GOT3 (cell line): ENCODE measurements at regions not wholly inside any gene's neighbourhood (a gene's known extent, or its start where the extent isn't known, plus 50 kb on each side); places are given as distances from the start of the nearest gene placed in this dataset.
"Not testable (repeated sequence)": the region's sequence is repeated elsewhere in the genome, so short reads cannot be mapped to it uniquely, and the experiment has no call there.

Experiments used
- DNase-seq: peaks from one replicate; lab custom pipeline; 2025; ENCODE audit warnings: mixed read lengths; lab: John Stamatoyannopoulos, UW

DNA sequence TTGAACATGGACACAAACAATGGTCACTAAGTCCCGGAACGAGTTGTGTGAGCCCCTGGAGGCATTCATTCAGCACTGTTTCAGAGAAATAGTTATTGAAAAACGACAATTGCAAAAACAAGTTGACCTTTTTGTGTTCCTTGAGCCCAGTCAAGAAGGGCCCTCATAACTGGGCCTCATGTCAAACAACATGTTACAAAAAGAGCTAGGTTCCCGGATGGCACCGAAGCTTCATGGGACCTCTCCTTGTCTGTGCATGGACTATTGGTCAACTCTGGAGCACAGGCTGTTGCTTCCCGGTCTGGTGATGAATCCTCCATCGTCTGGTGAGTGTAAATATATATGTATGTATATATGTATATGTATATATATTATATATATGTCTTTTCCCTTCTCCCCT, 176.6 kb downstream of the ALG10 start:
- no peak for DNase-seq

DNA sequence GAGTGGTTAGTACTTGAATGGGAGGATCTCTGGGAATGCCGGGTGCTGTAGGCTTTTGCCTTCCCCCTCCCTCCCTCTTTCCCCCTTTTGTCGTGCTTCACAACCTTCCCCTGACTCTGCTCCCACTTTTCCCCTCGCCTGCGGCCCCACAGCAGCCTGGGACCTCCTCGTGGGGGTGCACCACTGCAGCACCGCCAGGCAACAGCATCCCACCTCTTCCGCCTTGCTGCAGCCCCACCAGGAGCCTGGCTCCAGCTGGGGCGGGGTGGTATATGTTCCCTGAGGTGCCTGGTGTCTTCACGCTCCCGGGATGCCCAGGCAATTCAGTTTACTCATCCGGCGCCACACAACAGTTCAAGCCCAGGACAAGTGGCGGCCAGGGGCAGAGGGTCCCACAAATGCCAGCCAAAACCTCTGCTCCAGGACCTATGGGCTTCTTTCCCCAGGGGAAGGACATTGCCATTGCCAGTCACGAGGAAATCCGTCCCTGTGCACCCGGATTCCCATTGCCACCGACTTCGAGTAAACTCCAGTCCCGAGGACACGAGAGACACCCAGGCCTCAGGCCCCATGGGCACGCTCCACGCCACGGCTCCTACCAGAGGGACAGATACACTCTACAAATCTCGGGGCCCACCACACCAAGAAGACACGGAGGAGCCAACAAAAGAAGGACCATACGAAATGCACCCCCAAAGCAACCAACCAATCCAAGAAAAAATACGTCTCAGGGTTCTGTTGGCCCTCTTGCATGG, 181.7 kb downstream of the ALG10 start:
- DNase-seq: no peak

DNA sequence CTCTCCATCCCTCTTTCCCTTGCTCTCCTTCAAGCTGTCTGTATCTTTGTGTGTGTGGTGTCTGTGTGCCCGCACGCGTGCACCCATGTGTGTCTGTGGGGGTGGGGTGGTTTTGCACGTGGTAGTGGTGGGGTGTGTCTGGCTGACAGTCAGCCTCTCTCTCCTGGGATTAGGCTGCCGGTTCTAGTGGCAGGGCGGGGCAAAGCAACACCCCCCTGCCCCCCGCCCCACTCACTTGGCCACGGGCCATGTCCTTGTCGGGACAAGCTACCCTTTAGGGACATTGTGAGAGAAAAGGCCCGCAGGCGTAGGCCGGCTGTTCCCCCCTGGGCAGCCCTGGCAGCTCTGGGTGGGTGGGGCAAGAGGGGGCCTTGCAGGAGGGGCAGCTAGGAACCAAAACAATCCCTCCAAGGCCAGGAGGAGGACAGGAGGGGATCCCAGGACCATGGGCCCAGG, 182.6 kb downstream of the ALG10 start:
- DNase-seq: no peak

DNA sequence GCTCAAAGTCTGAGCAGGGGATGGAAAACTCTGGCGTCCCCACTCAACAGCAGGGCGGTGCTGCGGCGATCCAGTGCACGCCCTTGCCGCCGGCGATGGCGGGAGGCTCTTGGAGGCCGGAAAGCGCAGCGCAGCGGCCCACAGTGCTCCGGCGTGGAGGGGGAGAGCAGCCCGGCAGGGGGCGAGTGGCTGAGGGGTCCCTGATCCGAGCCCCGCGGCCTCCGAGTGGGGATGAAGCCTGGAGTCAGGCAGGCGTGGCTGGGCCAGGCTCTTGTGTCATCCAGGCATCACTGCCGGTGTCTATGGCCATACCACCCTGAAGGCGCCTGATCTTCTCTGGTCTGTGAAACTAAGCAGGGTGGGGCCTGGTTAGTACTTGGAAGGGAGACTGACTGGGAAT, 183.1 kb downstream of the ALG10 start:
- no peak for DNase-seq

DNA sequence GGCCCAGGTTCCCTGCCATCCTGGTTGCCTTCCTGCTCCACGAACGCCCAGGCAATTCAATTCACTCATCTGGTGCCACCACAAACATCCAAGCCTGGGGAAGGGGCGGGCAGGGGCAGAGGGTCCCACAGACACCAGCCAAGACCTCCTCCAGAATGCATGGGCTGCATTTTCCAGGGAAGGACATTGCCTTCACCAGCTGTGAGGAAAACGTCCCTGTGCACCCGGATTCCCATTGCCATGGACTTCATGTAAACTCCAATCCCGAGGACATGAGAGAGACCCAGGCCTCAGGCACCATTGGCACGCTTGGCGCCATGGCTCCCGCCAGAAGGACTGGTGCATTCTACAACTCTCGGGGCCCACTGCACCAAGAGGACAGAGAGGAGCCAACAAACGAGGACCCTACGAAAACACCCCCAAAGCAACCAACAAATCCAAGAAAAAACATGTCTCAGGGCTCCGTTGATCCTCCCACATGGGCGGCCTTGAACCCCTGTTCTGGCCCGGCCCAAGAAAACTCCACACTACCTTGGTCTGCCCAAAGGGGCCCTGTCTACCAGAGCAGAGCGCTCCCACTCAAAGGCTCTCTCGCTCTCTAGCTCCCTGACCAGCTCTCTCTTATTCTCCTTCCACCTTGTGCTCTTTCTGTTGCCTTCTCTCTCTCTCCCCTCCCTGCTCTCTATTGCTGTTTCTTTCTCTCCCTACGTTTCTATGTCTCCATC, 183.9 kb downstream of the ALG10 start:
- no peak for DNase-seq

DNA sequence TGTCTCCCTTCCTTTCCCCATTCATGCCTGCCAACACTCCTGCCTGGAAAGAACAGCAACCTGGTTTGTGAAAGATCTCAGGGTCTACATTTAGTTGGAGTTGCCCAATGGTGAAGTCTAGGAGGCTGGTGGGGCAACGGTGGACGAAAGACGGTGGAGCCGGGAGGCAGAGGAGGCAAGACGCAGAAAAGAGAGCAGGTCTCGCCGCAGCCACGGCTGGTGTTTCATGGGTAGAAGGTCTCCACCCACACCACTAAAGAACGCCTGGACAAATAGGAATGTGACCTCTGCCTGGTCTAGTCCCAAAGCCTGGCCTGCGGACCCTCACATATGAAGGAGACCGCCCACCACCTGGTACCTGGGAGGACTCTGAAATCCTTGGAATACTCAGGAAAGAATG, 185.6 kb downstream of the ALG10 start:
- DNase-seq: no peak

DNA sequence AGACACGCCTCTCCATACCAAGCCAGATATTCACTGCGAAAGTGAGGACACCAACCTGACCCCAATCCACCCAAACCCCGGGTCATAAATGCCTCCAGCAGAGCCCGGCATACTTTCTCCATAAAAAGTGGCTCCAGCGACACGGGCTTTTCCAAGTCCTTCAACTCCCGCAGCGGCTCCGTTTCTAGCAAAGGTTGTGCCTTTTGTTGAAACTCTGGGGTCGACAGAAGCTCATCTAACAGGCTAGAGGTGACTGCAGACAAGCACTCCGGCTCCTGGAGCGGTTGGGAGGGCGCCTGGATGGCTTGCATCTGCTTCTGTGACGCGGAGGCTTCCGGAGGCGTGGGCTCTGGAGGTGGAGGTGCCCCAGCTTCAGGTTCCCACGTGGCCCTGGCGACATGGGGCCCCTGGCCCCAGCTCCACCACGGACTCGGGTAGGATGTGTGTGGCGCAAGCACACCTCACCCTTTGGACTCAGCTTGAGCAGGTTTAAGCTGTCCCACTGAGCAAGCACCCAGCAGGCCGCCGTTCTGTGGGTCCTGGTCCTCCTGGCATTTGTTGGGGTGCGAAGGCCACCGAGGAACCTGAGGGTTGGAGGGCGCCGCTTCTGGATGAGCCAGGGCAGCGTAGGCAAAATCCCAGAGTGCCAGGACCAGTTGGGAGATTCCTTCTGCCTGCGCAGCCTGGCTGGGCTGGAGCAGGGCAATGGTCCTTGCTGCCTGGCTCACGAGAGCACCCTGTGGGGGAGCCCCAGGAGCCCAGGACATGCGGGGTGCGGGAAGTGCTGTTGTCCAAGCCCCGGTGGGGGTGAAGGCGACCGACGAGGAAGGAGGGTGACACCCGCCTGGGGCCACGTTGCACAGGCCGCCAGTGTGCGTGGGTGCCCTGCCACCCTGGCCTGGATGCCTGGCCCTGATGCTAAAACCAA, 186.3 kb downstream of the ALG10 start:
- no peak for DNase-seq

DNA sequence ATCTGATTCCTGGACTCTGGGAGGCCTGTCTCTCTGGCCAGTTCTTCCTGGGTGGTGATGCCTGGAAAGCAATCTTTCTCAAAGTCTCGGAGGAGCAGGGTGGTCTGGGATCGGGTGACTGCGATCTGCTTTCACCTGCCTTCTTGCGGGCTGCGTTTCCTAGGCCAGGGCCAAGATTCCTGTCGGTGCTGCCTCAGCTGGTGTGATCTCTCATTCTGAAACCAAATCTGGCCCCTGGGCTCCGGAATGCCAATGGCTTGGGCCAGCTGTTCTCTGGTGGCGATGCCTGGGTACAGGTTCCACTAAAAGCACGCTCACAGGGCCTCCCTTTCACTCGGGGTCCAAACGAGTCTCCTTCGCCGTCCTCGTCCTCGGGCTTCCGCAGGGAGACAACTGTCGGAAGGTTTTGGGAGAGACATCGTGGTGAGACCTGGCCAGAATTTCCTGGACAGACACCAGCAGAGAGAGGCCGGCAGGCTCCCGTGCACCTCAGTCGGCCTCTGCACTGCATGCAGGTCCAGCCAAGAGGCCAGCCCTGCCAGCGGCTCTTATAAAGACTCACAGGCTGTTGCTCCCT, 187.1 kb downstream of the ALG10 start:
- no peak for DNase-seq

DNA sequence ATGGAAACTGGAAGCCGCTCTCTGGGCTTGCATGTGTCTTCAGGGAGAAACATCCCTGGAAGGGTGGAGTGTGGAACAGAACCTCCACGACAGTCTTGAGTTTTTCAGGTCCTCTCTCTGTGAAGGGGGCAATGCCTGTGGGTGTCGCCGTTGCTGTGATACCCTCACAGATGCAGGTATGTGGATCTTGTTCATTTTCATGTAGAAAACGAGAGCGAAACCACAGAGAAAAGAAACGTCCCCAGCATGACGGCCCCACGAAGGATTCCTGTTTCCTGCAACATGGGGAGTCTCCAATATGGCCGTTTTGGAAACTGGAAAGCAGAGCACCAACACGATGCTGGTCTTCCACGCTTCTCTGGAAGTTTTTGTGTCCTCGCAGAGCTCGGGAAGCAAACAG, 187.9 kb downstream of the ALG10 start:
- DNase-seq: no peak

DNA sequence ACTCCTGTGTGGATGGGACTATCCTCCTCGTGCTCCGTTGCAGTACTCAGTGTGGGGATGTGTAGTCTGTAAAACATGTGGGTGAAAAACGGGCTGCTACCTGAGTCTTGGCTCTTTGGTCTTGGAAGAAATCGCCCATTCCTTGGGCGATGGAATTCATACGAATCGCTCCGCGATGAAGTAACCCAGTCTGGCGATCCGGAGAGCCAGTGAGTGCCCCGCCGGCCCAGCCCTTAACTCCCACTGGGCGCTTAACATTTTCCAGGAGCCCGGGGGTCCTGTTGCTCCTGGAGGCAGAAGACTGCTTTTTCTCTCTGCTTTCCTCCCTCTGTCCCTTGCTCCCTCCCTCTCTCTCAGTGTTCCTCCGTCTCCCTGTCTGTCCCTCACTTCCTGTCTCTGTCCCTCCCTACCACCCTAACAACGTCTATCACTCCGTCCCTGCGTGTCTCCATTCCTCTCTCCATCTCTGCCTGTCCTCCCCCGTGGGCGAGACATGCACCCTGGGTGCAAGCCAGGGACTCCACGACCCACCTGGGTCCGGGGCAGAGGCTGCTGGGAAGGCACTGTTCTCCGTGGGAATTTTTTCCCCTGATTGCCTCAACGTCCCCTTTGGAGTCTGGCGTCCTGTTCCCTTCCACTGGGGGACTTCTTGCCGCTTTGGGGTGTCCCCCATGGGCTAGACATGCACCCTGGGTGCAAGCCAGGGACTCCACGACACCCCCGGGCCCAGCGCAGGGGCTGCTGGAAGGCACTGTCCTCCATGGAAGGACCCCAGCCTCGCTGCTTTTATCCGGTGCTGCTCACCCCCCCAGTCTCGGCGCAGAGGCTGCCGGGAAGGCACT, 188.6 kb downstream of the ALG10 start:
- DNase-seq: no peak

DNA sequence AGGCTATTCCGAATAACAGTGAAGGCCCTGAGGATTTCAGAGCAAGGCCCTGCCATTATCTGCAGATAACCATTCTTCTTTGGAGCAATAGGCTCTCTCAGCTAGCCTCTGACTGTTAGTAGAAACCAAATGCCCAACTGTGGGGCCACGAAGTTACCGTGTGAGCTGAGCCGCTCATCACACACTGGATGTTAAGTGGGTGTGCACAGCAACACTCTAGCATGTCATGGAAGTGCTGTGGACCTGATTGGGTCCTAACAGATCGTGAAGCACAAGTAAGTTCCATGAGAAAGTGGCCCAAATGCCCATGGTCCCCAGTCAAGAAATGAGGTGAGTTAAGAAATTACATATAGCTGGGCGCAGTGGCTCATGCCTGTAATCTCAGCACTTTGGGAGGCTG, 190.4 kb downstream of the ALG10 start:
- DNase-seq: no peak

DNA sequence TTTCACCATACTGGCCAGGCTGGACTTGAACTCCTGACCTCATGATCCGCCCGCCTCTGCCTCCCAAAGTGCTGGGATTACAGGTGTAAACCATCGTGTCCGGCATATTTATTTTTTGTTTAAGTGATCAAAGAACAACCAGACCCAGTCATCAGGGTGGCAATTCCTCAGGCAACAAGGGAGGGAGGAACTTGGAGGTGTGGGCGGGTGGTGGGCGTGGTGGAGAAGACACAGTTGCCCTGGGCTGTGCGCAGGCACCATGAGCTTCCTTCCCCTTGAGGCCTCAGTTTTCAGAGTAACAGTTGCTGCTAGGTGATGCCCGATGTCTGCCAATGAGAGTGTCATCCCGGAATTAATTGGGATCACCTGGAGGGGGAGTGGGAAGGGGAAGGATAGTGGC, 191.7 kb downstream of the ALG10 start:
- no peak for DNase-seq

DNA sequence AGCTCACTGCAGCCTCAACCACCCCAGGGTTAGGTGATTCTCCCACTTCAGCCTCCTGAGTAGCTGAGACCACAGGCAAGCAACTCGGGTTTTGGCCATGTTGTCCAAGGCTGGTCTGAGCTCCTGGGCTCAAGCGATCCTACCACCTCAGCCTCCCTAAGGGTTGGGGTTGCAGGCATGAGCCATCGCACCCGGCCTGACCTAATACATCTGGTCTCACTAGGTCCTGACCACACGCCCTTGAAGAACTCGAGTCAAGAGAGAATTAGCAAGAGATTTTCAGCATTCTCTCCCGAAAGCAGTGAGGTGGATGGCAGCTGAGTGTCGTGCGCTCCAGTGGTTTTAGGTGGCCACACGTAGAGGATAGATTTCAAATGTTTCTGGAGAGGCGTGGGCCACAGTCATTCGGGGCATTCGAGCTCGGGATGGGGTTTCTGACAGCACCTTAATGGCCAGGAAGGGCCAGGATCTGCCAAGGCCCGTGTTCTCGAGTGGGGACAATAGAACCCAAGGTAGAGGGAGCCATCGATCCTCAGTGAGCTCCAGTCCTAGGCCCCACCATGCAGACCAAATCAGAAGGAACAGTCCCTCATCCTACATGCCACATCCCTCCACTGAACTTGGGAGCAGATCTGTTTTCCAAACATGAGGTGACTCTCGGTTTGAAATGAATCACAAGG, 193.1 kb downstream of the ALG10 start:
- DNase-seq: no peak

DNA sequence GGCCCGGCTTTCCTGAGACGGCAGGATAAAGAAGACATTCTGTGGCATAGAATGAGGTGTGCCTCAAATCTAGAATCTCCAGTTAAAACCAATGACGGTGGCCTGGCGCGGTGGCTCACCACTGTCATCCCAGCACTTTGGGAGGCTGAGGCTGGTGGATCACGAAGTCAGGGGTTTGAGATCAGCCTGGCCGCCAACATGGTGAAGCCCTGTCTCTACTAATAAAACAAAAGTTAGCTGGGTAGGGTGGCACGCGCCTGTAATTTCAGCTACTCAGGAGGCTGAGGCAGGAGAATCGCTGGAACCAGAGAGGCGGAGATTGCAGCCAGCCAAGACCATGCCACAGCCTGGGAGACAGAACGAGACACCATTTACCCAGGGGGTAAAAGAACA, 193.6 kb downstream of the ALG10 start:
- no peak for DNase-seq

DNA sequence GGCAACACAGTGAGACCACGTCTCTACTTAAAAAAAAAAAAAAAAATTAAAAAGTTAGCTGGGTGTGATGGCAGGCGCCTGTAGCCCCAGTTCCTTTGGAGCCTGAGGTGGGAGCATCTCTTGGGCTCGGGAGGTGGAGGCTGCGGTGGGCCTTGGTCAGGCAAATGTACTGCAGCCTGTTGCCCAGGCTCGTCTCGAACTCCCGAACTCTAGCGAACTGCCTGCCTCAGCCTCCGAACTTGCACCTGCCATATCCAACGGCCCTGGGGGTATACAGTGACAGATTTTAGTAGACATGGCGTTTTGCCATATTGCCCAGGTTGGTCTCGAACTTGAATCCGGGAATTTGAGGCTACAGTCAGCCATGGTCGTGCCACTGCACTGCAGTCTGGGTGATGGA, 195.4 kb downstream of the ALG10 start:
- DNase-seq: no peak

DNA sequence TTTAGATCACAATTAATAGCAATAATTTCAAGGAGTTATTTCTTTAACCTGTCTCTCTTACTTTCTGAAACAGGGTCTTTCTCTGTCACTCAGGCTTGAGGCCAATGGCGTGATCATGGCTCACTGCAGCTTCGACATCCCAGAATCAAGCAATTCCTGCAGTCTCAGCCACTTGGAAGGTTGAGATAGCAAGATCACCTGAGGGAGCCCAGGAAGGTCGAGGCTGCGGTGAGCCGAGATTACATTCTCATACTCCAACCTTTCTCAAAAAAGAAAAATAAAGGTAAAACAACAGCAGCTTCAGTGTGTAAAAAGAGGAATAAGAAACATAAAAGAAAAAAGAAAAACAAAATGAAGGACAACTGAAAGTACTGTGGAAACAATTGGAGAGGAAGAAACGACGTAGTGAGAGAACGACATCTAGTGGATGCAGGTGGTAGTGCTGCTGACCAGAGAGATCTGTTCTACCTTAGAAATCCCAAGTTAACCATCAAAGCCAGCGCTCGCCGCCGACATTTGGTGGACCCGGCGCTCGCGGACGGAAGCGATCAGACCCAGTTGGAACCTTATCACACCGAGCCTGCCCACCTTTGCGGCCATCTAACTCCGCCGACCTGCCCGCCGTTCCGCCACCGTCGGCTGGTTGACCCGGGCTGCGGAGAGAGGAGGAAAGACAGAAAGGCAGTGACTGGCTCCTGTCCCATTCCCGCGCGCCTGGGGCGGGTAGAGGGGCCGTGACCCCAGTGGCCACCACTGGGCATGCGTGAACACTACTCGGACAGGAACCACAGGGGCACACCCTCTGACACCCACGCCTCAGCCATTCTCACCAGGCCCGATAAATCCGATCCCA, 196.1 kb downstream of the ALG10 start:
- peak; percentile 39 for DNase-seq

DNA sequence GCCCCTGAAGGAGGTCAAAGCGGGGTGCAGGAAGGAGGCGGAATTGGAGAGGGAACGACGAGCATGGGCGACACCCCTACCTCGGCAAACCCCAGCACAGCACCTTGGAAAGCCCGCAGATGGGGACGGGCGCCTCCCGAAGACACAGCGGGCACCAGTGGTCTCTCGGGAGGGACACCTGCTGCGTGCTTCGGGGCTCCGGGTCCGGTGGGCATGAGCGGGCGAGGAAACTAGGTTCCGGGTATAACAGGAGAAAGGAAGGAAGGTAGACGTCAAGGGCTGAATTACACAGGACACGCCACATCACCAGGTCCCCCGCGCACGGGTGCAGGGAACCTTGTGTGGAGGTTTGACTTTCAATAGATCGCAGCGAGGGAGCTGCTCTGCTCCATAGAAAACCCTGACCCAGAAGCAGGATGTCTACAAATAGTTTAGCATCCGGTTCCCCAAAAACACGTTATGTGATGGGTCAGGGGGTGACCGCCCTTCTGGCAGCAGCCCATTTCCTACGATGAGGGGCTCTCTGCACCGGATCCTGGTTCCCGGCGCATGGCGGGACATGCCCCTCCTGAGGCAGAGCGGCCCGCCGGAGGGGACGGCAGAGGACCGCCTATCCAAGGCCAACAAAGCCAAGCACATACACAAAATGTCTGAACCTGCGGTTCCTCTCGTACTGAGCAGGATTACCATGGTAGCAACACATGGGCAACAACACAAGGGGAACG, 196.9 kb downstream of the ALG10 start:
- DNase-seq: no peak

DNA sequence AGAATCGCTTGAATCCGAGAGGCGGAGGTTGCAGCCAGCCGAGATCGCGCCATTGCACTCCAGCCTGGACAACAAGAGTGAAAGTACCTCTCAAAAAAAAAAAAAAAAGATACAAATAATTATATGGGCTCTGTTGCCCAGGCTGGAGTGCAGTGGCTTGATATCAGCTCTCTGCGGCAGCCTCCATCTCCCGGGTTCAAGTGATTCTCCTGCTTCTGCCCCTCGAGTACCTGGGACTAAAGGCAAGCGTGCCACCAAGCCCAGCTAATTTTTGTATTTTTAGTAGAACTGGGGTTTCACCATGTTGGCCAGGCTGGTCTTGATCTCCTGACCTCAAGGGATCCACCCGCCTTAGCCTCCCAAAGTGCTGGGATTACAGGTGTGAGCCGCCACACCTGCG, 197.8 kb downstream of the ALG10 start:
- DNase-seq: not testable (repeated sequence)

DNA sequence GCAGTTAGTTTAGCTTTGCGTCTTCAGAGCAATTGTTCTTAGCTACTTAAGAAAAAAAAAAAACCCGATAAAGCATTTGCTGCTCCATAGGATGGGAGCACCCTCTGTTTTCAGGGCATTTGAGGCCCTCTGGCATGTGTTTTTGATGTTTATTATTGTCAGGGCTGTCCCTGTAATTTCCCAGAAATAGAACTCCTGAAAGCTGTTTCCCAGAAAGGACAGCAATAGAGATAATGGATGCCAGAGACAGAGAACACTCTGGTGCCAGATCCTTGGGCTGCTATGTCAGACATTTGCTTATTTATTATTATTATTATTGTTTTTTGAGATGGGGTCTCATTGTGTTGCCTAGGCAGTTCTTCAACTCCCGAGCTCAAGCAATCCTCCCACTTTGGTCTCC, 201.3 kb downstream of the ALG10 start:
- no peak for DNase-seq
